ENCODE measurements at regions not wholly inside any gene's neighbourhood (a gene's known extent, or its start where the extent isn't known, plus 50 kb on each side); places are given as distances from the start of the nearest gene placed in this dataset.

DNA sequence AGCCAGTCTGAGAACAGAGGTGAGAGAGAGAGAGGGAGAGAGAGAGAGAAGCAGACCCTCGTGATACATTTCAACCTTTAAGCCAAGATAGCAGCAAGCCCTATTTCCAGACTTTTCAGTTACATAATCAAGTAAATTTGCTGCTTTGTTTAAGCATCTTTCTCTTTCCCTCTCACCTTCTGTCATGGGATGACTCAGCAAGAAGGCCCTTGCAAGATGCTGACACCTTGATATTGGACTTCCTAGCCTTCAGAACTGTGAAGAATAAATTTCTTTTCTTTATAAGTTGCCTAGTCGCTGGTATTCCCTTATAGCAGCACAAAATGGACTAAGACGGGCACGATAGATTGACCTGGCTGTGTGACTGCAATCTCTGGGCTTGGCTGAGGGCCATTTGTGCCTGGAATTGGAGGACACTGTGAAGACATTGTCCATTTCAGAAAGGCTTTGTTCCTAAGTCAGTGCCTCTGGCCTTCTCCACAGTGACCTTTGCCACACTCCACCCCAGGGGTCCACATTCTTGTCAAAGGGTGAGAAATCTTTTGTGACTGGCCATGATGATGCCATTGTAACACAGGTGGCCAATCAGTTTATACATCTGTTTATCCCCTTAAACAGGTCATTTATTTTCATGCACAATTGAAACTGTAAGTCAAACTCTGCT lies 51.3 kb upstream of the ITSN2 start:
- no peak overlapping the region for H3K27ac ChIP-seq (ENCODE audit: low read depth, low read length)
- peak overlapping the region; percentile 99 for H2AFZ ChIP-seq (ENCODE audit: low read depth, low read length, poor library complexity, severe bottlenecking)
- CTCF ChIA-PET = interaction anchor here (1.1 to 3.3 kb wide), 2 partner anchors 11 to 415 kb away, joined by 5 to 38 read pairs; no protein-coding TSS in a partner anchor
- H3K4me2 ChIP-seq (ENCODE audit: low read length) = no peak overlapping the region
- intact Hi-C loops (cut with micrococcal nuclease) = loop anchor here (2.0 kb wide), 2 partner anchors 717 to 785 kb away; no protein-coding TSS in a partner anchor
- H3K9me2 ChIP-seq (ENCODE audit: insufficient read depth) = no peaks in the 10 kb centered on the region
- no peaks in the 10 kb centered on the region for H3K27me3 ChIP-seq (ENCODE audit: insufficient read depth, low read length)
- H3K9me3 ChIP-seq (ENCODE audit: control insufficient read depth in 1 of 2, insufficient read depth in 1 of 2, low read depth in 1 of 2, low read length in 2 of 2) = no peaks in the 10 kb centered on the region
- H3K36me3 ChIP-seq (ENCODE audit: control insufficient read depth in 1 of 2, insufficient read depth in 2 of 2, low read length in 2 of 2) = no peaks in the 10 kb centered on the region
- H3K79me2 ChIP-seq (ENCODE audit: insufficient read depth, low read length) = no peaks in the 10 kb centered on the region
- ATAC-seq (no peak), DNase-seq (ENCODE audit: low read depth, low spot score) (no peak)
- no peak overlapping the region for H3K4me3 ChIP-seq (replicated peaks in 1 of 2; ENCODE audit: low read depth in 1 of 2, low read length in 2 of 2)
- RAD21 ChIA-PET (ENCODE audit: low non-redundant PET in 1 of 2, low total read pairs in 2 of 2, uncharacterized antibody in 2 of 2, unreplicated experiment in 2 of 2) = no interaction called here
- POLR2A ChIA-PET = no interaction called here
- TF ChIP-seq SRF (IDR thresholded peaks at IDR 0.05; ENCODE audit: low read depth) (no peak), EZH2 (IDR thresholded peaks at IDR 0.05) (no peak), FOSL1 (IDR thresholded peaks at IDR 0.05; ENCODE audit: low read depth) (no peak), ELF1 (IDR thresholded peaks at IDR 0.05; ENCODE audit: borderline replicate concordance, low read depth) (no peak)
- no TSS peak for BruUV-seq (replicated peaks)
- no peaks in the 10 kb centered on the region; a peak in 1 of 4 replicates for H3K4me1 ChIP-seq (ENCODE audit: control insufficient read depth in 1 of 2, insufficient read depth in 2 of 2, low read length in 2 of 2)
- H4K20me1 ChIP-seq (ENCODE audit: insufficient read depth) = no peaks in the 10 kb centered on the region
- no peak overlapping the region for H3K9ac ChIP-seq (ENCODE audit: low read length)

DNA sequence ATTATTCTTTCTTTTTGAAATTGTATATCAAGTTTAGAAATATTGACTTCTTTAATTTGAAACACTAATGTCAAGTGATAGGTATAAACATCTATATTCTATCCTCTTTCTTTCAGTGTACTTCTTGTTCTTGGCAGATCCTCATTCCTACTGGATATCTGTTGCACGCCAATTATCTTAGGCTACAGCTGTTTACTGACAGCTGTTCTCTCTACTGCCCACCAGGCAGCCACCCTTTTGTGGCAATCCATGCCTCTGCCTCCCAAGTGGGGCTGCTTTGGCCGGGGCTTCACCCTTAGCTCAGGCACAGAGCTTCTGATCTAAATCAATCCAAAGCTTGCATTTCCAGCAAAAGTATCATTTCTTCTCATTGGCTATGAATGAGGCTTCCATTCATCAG lies 50.6 kb upstream of the ITSN2 start:
- Histone ChIP-seq H3K4me3 (replicated peaks in 1 of 2; ENCODE audit: low read depth in 1 of 2, low read length in 2 of 2) (no peak overlapping the region), H3K4me2 (ENCODE audit: low read length) (no peak overlapping the region), H3K9me3 (ENCODE audit: control insufficient read depth in 1 of 2, insufficient read depth in 1 of 2, low read depth in 1 of 2, low read length in 2 of 2) (no peaks in the 10 kb centered on the region), H3K36me3 (ENCODE audit: control insufficient read depth in 1 of 2, insufficient read depth in 2 of 2, low read length in 2 of 2) (no peaks in the 10 kb centered on the region), H2AFZ (ENCODE audit: low read depth, low read length, poor library complexity, severe bottlenecking) (peak overlapping the region; percentile 99), H3K27ac (ENCODE audit: low read depth, low read length) (no peak overlapping the region), H3K9me2 (ENCODE audit: insufficient read depth) (no peaks in the 10 kb centered on the region), H3K79me2 (ENCODE audit: insufficient read depth, low read length) (no peaks in the 10 kb centered on the region), H4K20me1 (ENCODE audit: insufficient read depth) (no peaks in the 10 kb centered on the region), H3K4me1 (ENCODE audit: control insufficient read depth in 1 of 2, insufficient read depth in 2 of 2, low read length in 2 of 2) (no peaks in the 10 kb centered on the region; a peak in 1 of 4 replicates), H3K9ac (ENCODE audit: low read length) (no peak overlapping the region), H3K27me3 (ENCODE audit: insufficient read depth, low read length) (no peaks in the 10 kb centered on the region)
- TF ChIP-seq EZH2 (IDR thresholded peaks at IDR 0.05) (no peak), SIN3A (IDR thresholded peaks at IDR 0.05; ENCODE audit: low read depth) (no peak), CTCF (IDR thresholded peaks at IDR 0.05 in 2 of 3, conservative IDR thresholded peaks at IDR 0.05 in 1 of 3; ENCODE audit: borderline replicate concordance in 1 of 3, insufficient read depth in 1 of 3, low read depth in 2 of 3, low read length in 2 of 3) (no peak), FOSL1 (IDR thresholded peaks at IDR 0.05; ENCODE audit: low read depth) (no peak), POLR2A (IDR thresholded peaks at IDR 0.05; ENCODE audit: borderline replicate concordance, extremely low read depth, insufficient read depth, insufficient read length) (no peak), JUND (IDR thresholded peaks at IDR 0.05) (no peak), POLR2AphosphoS5 (IDR thresholded peaks at IDR 0.05; ENCODE audit: low read depth, low read length) (no peak)
- ATAC-seq (no peak), DNase-seq (ENCODE audit: low read depth, low spot score) (no peak)
- RAD21 ChIA-PET (ENCODE audit: low non-redundant PET in 1 of 2, low total read pairs in 2 of 2, uncharacterized antibody in 2 of 2, unreplicated experiment in 2 of 2) = no interaction called here
- POLR2A ChIA-PET = no interaction called here
- CTCF ChIA-PET = interaction anchor here (1.0 to 3.3 kb wide), 5 partner anchors 8 to 564 kb away, joined by 3 to 38 read pairs (median 6); partner anchors contain the start of gene ATAD2B
- no TSS peak for BruUV-seq (replicated peaks)
- intact Hi-C loops (cut with micrococcal nuclease) = loop anchor here (1.0 to 2.0 kb wide), 4 partner anchors 416 to 786 kb away; no protein-coding TSS in a partner anchor
